SH-SY5Y (cell line): ENCODE measurements at regions not wholly inside any gene's neighbourhood (a gene's known extent, or its start where the extent isn't known, plus 50 kb on each side); places are given as distances from the start of the nearest gene placed in this dataset.

Source experiments
- GATA2 ChIP-seq: IDR thresholded peaks from 2 replicates; pipeline ENCODE4 v1.6.1; 2011; ENCODE audit warnings: mild to moderate bottlenecking, low read depth, low read length
- GATA3 ChIP-seq: IDR thresholded peaks from 2 replicates; pipeline ENCODE4 v1.6.1; 2011; ENCODE audit warnings: low read depth, mild to moderate bottlenecking, low read length, moderate library complexity

DNA sequence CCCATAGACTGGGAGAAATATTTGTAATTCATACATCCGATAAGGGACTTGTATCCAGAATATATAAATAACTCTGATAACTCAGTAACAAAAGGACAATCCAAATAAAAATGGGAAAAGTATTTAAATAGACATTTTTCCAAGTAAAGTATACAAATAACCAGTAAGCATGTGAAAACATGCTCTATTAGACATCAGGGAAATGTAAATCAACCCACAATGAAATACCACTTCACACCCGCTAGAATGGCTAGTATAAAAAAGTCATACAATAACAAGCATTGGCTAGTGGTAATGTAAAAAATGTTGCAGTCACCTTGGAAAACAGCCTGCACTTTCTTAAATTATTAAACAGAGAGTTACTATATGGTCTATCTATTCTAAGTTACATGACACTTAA, 650.7 kb downstream of the C12orf50 start:
- no peak for TF ChIP-seq GATA3
- no peak for TF ChIP-seq GATA2
